NT2/D1 (cell line): ENCODE measurements at regions not wholly inside any gene's neighbourhood (a gene's known extent, or its start where the extent isn't known, plus 50 kb on each side); places are given as distances from the start of the nearest gene placed in this dataset.

Experiments
- YY1 ChIP-seq: IDR thresholded peaks from 2 replicates; pipeline ENCODE4 v1.6.1; 2011; ENCODE audit not compliant: insufficient read length, insufficient read depth
- ZNF274 ChIP-seq: IDR thresholded peaks from 2 replicates; pipeline ENCODE4 v1.6.1; 2011; ENCODE audit warnings: mild to moderate bottlenecking, low read depth, low read length

- TF ChIP-seq YY1 (no peak), ZNF274 (no peak)
These were observed 257.9 kb upstream of the FOXN3 start for GRCh38 chr14:89674936-89675335.
